Suppressor macrophage (primary cell): ENCODE measurements at regions not wholly inside any gene's neighbourhood (a gene's known extent, or its start where the extent isn't known, plus 50 kb on each side); places are given as distances from the start of the nearest gene placed in this dataset.
"Not testable (repeated sequence)": the region's sequence is repeated elsewhere in the genome, so short reads cannot be mapped to it uniquely, and the experiment has no call there.

Experiments used
- DNase-seq, 4 experiments: peaks; one replicate each; pipeline ENCODE4 v3.0.0-alpha.2; 2020 to 2022

GRCh38 chr3:25895443-25895842 lies 105.6 kb downstream of the OXSM start:
- no peak for DNase-seq

GRCh38 chr3:25897019-25897418 lies 107.1 kb downstream of the OXSM start:
- peak in 1 of 4 experiments; percentile 2 for DNase-seq

GRCh38 chr3:25899352-25900101 lies 109.6 kb downstream of the OXSM start:
- DNase-seq = peak in 3 of 4 experiments; percentile 2 to 11 (median 9)

GRCh38 chr3:25900161-25900560 lies 110.3 kb downstream of the OXSM start:
- no peak for DNase-seq

GRCh38 chr3:25901796-25902195 lies 111.9 kb downstream of the OXSM start:
- DNase-seq = no peak

- no peak for DNase-seq
Measured at GRCh38 chr3:25902586-25902985, 112.7 kb downstream of the OXSM start.

- DNase-seq = peak in 2 of 4 experiments; percentile 1 to 3
Measured at GRCh38 chr3:25903371-25904129, 113.7 kb downstream of the OXSM start.

GRCh38 chr3:25904206-25904605 lies 114.3 kb downstream of the OXSM start:
- no peak for DNase-seq

GRCh38 chr3:25906132-25906906 lies 116.4 kb downstream of the OXSM start:
- no peak for DNase-seq

GRCh38 chr3:25907081-25907480 lies 117.2 kb downstream of the OXSM start:
- DNase-seq = no peak

GRCh38 chr3:25910105-25910504 lies 120.2 kb downstream of the OXSM start:
- DNase-seq = no peak

- peak; percentile 43 to 71 (median 52) for DNase-seq
Measured at GRCh38 chr3:25910997-25911396, 121.1 kb downstream of the OXSM start.

GRCh38 chr3:25911525-25912295 lies 121.8 kb downstream of the OXSM start:
- no peak for DNase-seq

- DNase-seq = no peak
Measured at GRCh38 chr3:25913179-25913578, 123.3 kb downstream of the OXSM start.

- DNase-seq = no peak
Measured at GRCh38 chr3:25915673-25916072, 125.8 kb downstream of the OXSM start.

GRCh38 chr3:25916321-25916720 lies 126.4 kb downstream of the OXSM start:
- no peak for DNase-seq

- DNase-seq = not testable (repeated sequence)
Measured at GRCh38 chr3:25931967-25932366, 142.1 kb downstream of the OXSM start.

GRCh38 chr3:25938566-25939325 lies 148.9 kb downstream of the OXSM start:
- no peak for DNase-seq

GRCh38 chr3:25940935-25941334 lies 151.0 kb downstream of the OXSM start:
- no peak for DNase-seq

- DNase-seq = no peak
Measured at GRCh38 chr3:25944329-25944728, 154.4 kb downstream of the OXSM start.

- no peak for DNase-seq
Measured at GRCh38 chr3:25945366-25945765, 155.5 kb downstream of the OXSM start.

- no peak for DNase-seq
Measured at GRCh38 chr3:25945836-25946235, 155.9 kb downstream of the OXSM start.
